Endothelial cell of umbilical vein (primary cell): ENCODE measurements at regions not wholly inside any gene's neighbourhood (a gene's known extent, or its start where the extent isn't known, plus 50 kb on each side); places are given as distances from the start of the nearest gene placed in this dataset.

Experiments
- BruUV-seq: library from RNA; stranded (reverse); fragments of 400-500 nt; replicated peaks from 2 replicates; lab custom pipeline; 2021; lab: Mats Ljungman, UMichigan
- CTCF ChIA-PET: fragments of 300-600, 350-600 bp; sonication (Branson Sonifier 250); formaldehyde crosslinking; loops from one replicate; lab custom pipeline; 2021; ENCODE audit warnings: antibody characterized with exemption, inconsistent platforms; lab: Charles Lee
- POLR2A ChIA-PET: fragments of 300-600, 350-600 bp; sonication (Branson Sonifier 250); formaldehyde crosslinking; loops from one replicate; lab custom pipeline; 2021; ENCODE audit warnings: antibody characterized with exemption, inconsistent platforms; lab: Charles Lee
- DNase-seq: peaks from one replicate; pipeline ENCODE4 v3.0.0-alpha.2; 2011; ENCODE audit warnings: low read depth, low spot score
- FAIRE-seq: peaks from 2 replicates; lab custom pipeline; 2011; peaks lifted over from hg19 to GRCh38; lab: Jason Lieb, UNC
- H2AFZ ChIP-seq: 2 replicates; pipeline ENCODE4 v1.6.0; 2012; ENCODE audit warnings: low read depth, low read length, control low read depth, inconsistent platforms
- H3K27ac ChIP-seq: 2 replicates; pipeline ENCODE4 v1.5.1; 2011; ENCODE audit warnings: low read depth, mild to moderate bottlenecking, control low read depth, low read length, moderate library complexity; ENCODE audit not compliant: insufficient read depth
- H3K27me3 ChIP-seq, 2 experiments: 2 replicates each; pipeline versions ENCODE4 v1.6.0 to v1.6.1; 2011; ENCODE audit warnings: low read length in 2 of 2, mixed read lengths in 1 of 2; ENCODE audit not compliant: control insufficient read depth in 2 of 2, insufficient read depth in 2 of 2
- H3K36me3 ChIP-seq, 2 experiments: 2 replicates in 1 of 2; 3 replicates in 1 of 2; pipeline ENCODE4 v1.5.1; 2011; ENCODE audit warnings: low read length in 2 of 2, mild to moderate bottlenecking in 1 of 2, moderate library complexity in 1 of 2; ENCODE audit not compliant: control insufficient read depth in 2 of 2, insufficient read depth in 2 of 2; ENCODE audit errors: extremely low read depth in 1 of 2
- H3K4me1 ChIP-seq: 3 replicates; pipeline ENCODE4 v1.5.1; 2011; ENCODE audit warnings: mild to moderate bottlenecking, low read length; ENCODE audit not compliant: control insufficient read depth, insufficient read depth; ENCODE audit errors: extremely low read depth
- H3K4me2 ChIP-seq: 2 replicates; pipeline ENCODE4 v1.6.1; 2011; ENCODE audit warnings: low read length, control low read depth, mixed read lengths; ENCODE audit not compliant: insufficient read depth
- H3K4me3 ChIP-seq, 3 experiments: fragments of 200-600 bp in 1 of 3; sonication (generic), shearing (Covaris generic) in 1 of 3; replicated peaks in 1 of 3; 2 replicates each; pipeline ENCODE4 v1.5.1; 2011 to 2016; ENCODE audit warnings: control low read depth in 3 of 3, low read length in 3 of 3, mild to moderate bottlenecking in 2 of 3, inconsistent platforms in 1 of 3, low read depth in 1 of 3, moderate library complexity in 1 of 3; ENCODE audit not compliant: insufficient read depth in 1 of 3
- H3K79me2 ChIP-seq: 2 replicates; pipeline ENCODE4 v1.6.0; 2012; ENCODE audit warnings: low read length, inconsistent platforms; ENCODE audit not compliant: control insufficient read depth, insufficient read depth
- H3K9ac ChIP-seq: replicated peaks from 2 replicates; pipeline ENCODE3; 2011; ENCODE audit warnings: low read length, control low read depth; ENCODE audit not compliant: insufficient read depth; ENCODE audit errors: extremely low read depth
- H3K9me1 ChIP-seq: replicated peaks from 3 replicates; pipeline ENCODE4 v1.6.0; 2011; ENCODE audit warnings: mild to moderate bottlenecking, low read length; ENCODE audit not compliant: control insufficient read depth, insufficient read depth; ENCODE audit errors: extremely low read depth
- H3K9me3 ChIP-seq: replicated peaks from 2 replicates; pipeline ENCODE4 v1.5.1; 2012; ENCODE audit warnings: low read length, inconsistent platforms; ENCODE audit not compliant: control insufficient read depth, insufficient read depth
- H4K20me1 ChIP-seq: replicated peaks from 2 replicates; pipeline ENCODE3; 2011; ENCODE audit warnings: mild to moderate bottlenecking, low read length; ENCODE audit not compliant: control insufficient read depth, insufficient read depth; ENCODE audit errors: extremely low read depth
- CTCF ChIP-seq, 2 donors: IDR thresholded peaks; 1 replicate in 1 of 2; 2 replicates in 1 of 2; pipeline ENCODE4 v1.5.1; 2011; ENCODE audit warnings: low read length in 2 of 2, mild to moderate bottlenecking in 2 of 2, moderate library complexity in 2 of 2, control low read depth in 1 of 2, inconsistent platforms in 1 of 2, low read depth in 1 of 2; ENCODE audit not compliant: insufficient read depth in 1 of 2; ENCODE audit errors: extremely low read depth in 1 of 2
- EZH2 ChIP-seq: IDR thresholded peaks from 2 replicates; pipeline ENCODE4 v1.6.1; 2012; ENCODE audit warnings: borderline replicate concordance, low read depth, mild to moderate bottlenecking, moderate library complexity, low read length, inconsistent platforms; ENCODE audit not compliant: severe bottlenecking
- FOS ChIP-seq: IDR thresholded peaks from 2 replicates; pipeline ENCODE4 v1.6.1; 2011; ENCODE audit warnings: mild to moderate bottlenecking, low read length, moderate library complexity, borderline replicate concordance; ENCODE audit not compliant: insufficient read depth
- GATA2 ChIP-seq: IDR thresholded peaks from 2 replicates; pipeline ENCODE4 v1.7.0; 2011; ENCODE audit warnings: low read depth, mild to moderate bottlenecking, moderate library complexity, mixed read lengths, low read length; ENCODE audit not compliant: insufficient read length, insufficient read depth
- JUN ChIP-seq: IDR thresholded peaks from 2 replicates; pipeline ENCODE4 v1.6.1; 2011; ENCODE audit warnings: borderline replicate concordance, low read depth; ENCODE audit not compliant: insufficient read length, insufficient read depth
- MAX ChIP-seq: IDR thresholded peaks from 2 replicates; pipeline ENCODE4 v1.6.1; 2011; ENCODE audit not compliant: insufficient read depth, insufficient read length
- MYC ChIP-seq: IDR thresholded peaks from one replicate; pipeline ENCODE4 v1.6.1; 2011; ENCODE audit warnings: mild to moderate bottlenecking, low read depth, low read length
- POLR2A ChIP-seq: IDR thresholded peaks from 2 replicates; pipeline ENCODE4 v1.6.1; 2012; ENCODE audit warnings: low read depth, mild to moderate bottlenecking, control low read depth, low read length
- POLR2AphosphoS5 ChIP-seq: IDR thresholded peaks from 2 replicates; pipeline ENCODE4 v1.6.1; 2012; ENCODE audit warnings: low read depth, mild to moderate bottlenecking, control low read depth, low read length, moderate library complexity; ENCODE audit not compliant: insufficient read depth
- dilution Hi-C: fragments of 300-500 bp; cut with MboI; formaldehyde crosslinking; loops from one replicate; pipeline ENCODE4 v1.15.0; 2019; ENCODE audit warnings: low sequenced_read_pairs; ENCODE audit not compliant: extremely low pct_ligation_motif_present
- intact Hi-C: fragments of 100-400 bp; cut with micrococcal nuclease; formaldehyde crosslinking; loops from one replicate; pipeline ENCODE4 v1.10.0; 2022

- Histone ChIP-seq H3K4me3 (no peak overlapping the region), H3K36me3 (no peaks in the 10 kb centered on the region), H3K27me3 (no peaks in the 10 kb centered on the region), H3K9ac (no peak overlapping the region), H3K27ac (no peak overlapping the region), H4K20me1 (no peaks in the 10 kb centered on the region), H3K4me2 (no peak overlapping the region), H3K9me3 (no peaks in the 10 kb centered on the region), H3K79me2 (no peaks in the 10 kb centered on the region), H3K4me1 (no peaks in the 10 kb centered on the region), H3K9me1 (no peaks in the 10 kb centered on the region), H2AFZ (no peak overlapping the region)
- CTCF ChIA-PET: no interaction called here
- FAIRE-seq (no peak), DNase-seq (no peak)
- dilution Hi-C loops (no loop called here), intact Hi-C loops (no loop called here)
- POLR2A ChIA-PET: no interaction called here
- no TSS peak for BruUV-seq
- no peak for TF ChIP-seq JUN
- no peak for TF ChIP-seq CTCF (IDR thresholded peaks at IDR 0.05; ENCODE audit: extremely low read depth in 1 of 2, insufficient read depth in 1 of 2, low read depth in 1 of 2, low read length in 2 of 2)
- TF ChIP-seq POLR2AphosphoS5: no peak
These were observed 81.2 kb upstream of the RAB3GAP2 start for GRCh38 chr1:220353229-220354012.

- H2AFZ ChIP-seq: no peak overlapping the region
- no peak overlapping the region for H3K4me2 ChIP-seq
- no peak overlapping the region for H3K4me3 ChIP-seq
- ChIA-PET POLR2A (no interaction called here), CTCF (interaction anchor here (1.7 kb wide), 1 partner anchor 48 kb away, joined by 3 read pairs; no protein-coding TSS in a partner anchor)
- H3K9me3 ChIP-seq: no peaks in the 10 kb centered on the region
- no peaks in the 10 kb centered on the region for H3K9me1 ChIP-seq
- FAIRE-seq (no peak), DNase-seq (no peak)
- H3K9ac ChIP-seq: no peak overlapping the region
- H3K4me1 ChIP-seq: no peaks in the 10 kb centered on the region
- H4K20me1 ChIP-seq: no peaks in the 10 kb centered on the region
- H3K36me3 ChIP-seq: no peaks in the 10 kb centered on the region
- no TSS peak for BruUV-seq
- dilution Hi-C loops: no loop called here
- no peak for TF ChIP-seq JUN
- TF ChIP-seq GATA2: no peak
- TF ChIP-seq EZH2: no peak
- no peak for TF ChIP-seq POLR2A
- no peak for TF ChIP-seq MAX
- no peak for TF ChIP-seq POLR2AphosphoS5
- no peak for TF ChIP-seq MYC
- TF ChIP-seq CTCF (IDR thresholded peaks at IDR 0.05; ENCODE audit: extremely low read depth in 1 of 2, insufficient read depth in 1 of 2, low read depth in 1 of 2, low read length in 2 of 2): no peak
- TF ChIP-seq FOS: no peak
- no peaks in the 10 kb centered on the region for H3K27me3 ChIP-seq
- intact Hi-C loops: no loop called here
- no peaks in the 10 kb centered on the region for H3K79me2 ChIP-seq
- H3K27ac ChIP-seq: no peak overlapping the region
These were observed 76.0 kb upstream of the RAB3GAP2 start for GRCh38 chr1:220348211-220348610.
